ENCODE measurements at regions not wholly inside any gene's neighbourhood (a gene's known extent, or its start where the extent isn't known, plus 50 kb on each side); places are given as distances from the start of the nearest gene placed in this dataset.

- no peak for TF ChIP-seq CTCF (IDR thresholded peaks at IDR 0.05)
- TF ChIP-seq EZH2 (IDR thresholded peaks at IDR 0.05; ENCODE audit: borderline replicate concordance, insufficient read depth, low read depth, low read length, poor library complexity, severe bottlenecking), result no peak
Measured at GRCh38 chr11:128324051-128324481, 263.3 kb downstream of the ETS1 start.

All from B cell (primary cell).